AML-193 (cell line): ENCODE measurements at regions not wholly inside any gene's neighbourhood (a gene's known extent, or its start where the extent isn't known, plus 50 kb on each side); places are given as distances from the start of the nearest gene placed in this dataset.

Source experiments
- DNase-seq, 2 experiments: peaks; one replicate each; lab custom pipeline; 2025; lab: John Stamatoyannopoulos, UW

- DNase-seq, result no peak
Observed at GRCh38 chr2:217273162-217273561, 413.3 kb upstream of the TNP1 start.

- DNase-seq, result no peak
Observed at GRCh38 chr2:217271813-217272212, 411.9 kb upstream of the TNP1 start.

- no peak for DNase-seq
Observed at GRCh38 chr2:217270485-217271121, 410.7 kb upstream of the TNP1 start.

- no peak for DNase-seq
Observed at GRCh38 chr2:217269701-217270484, 410.0 kb upstream of the TNP1 start.

GRCh38 chr2:217268978-217269377 lies 409.1 kb upstream of the TNP1 start:
- DNase-seq, result no peak

GRCh38 chr2:217267758-217268157 lies 407.9 kb upstream of the TNP1 start:
- DNase-seq, result no peak

- DNase-seq, result no peak
Observed at GRCh38 chr2:217263756-217264155, 403.9 kb upstream of the TNP1 start.

- DNase-seq, result no peak
Observed at GRCh38 chr2:217262911-217263310, 403.0 kb upstream of the TNP1 start.

- no peak for DNase-seq
Observed at GRCh38 chr2:217261452-217261851, 401.6 kb upstream of the TNP1 start.

GRCh38 chr2:217260441-217261115 lies 400.7 kb upstream of the TNP1 start:
- DNase-seq, result no peak

- DNase-seq, result no peak
Observed at GRCh38 chr2:217258170-217258569, 398.3 kb upstream of the TNP1 start.

- no peak for DNase-seq
Observed at GRCh38 chr2:217256251-217256650, 396.4 kb upstream of the TNP1 start.

- DNase-seq, result no peak
Observed at GRCh38 chr2:217254111-217254510, 394.2 kb upstream of the TNP1 start.

GRCh38 chr2:217252181-217252580 lies 392.3 kb upstream of the TNP1 start:
- no peak for DNase-seq

GRCh38 chr2:217250013-217250524 lies 390.2 kb upstream of the TNP1 start:
- DNase-seq, result no peak

GRCh38 chr2:217249121-217250012 lies 389.5 kb upstream of the TNP1 start:
- DNase-seq, result no peak

- peak; percentile 49 to 62 for DNase-seq
Observed at GRCh38 chr2:217248312-217248935, 388.6 kb upstream of the TNP1 start.

- DNase-seq, result no peak
Observed at GRCh38 chr2:217247476-217247875, 387.6 kb upstream of the TNP1 start.

GRCh38 chr2:217246108-217246507 lies 386.2 kb upstream of the TNP1 start:
- DNase-seq, result no peak

- DNase-seq, result no peak
Observed at GRCh38 chr2:217244815-217245214, 385.0 kb upstream of the TNP1 start.

- no peak for DNase-seq
Observed at GRCh38 chr2:217242947-217243346, 383.1 kb upstream of the TNP1 start.
